ENCODE measurements at regions not wholly inside any gene's neighbourhood (a gene's known extent, or its start where the extent isn't known, plus 50 kb on each side); places are given as distances from the start of the nearest gene placed in this dataset.

- no peaks in the 10 kb centered on the region for H3K27me3 ChIP-seq (ENCODE audit: insufficient read depth, low read depth)
These were observed 379.6 kb downstream of the TNS3 start for GRCh38 chr7:47202146-47202783.

GRCh38 chr7:47198159-47198558 is 383.8 kb downstream of the TNS3 start:
- Histone ChIP-seq H3K27me3 (ENCODE audit: insufficient read depth, low read depth) (no peaks in the 10 kb centered on the region), H3K4me2 (no peak overlapping the region), H3K27ac (no peak overlapping the region), H4K20me1 (ENCODE audit: insufficient read depth) (no peaks in the 10 kb centered on the region), H3K9ac (no peak overlapping the region), H2AFZ (ENCODE audit: low read depth) (no peak overlapping the region), H3K36me3 (ENCODE audit: insufficient read depth) (no peaks in the 10 kb centered on the region), H3K4me3 (IDR thresholded peaks at IDR 0.05; ENCODE audit: insufficient read depth, low read depth, low read length) (no peak overlapping the region), H3K79me2 (ENCODE audit: insufficient read depth, low read depth) (no peaks in the 10 kb centered on the region), H3K4me1 (ENCODE audit: low read depth, poor library complexity, severe bottlenecking) (no peaks in the 10 kb centered on the region)
- no peak for TF ChIP-seq CTCF (conservative IDR thresholded peaks at IDR 0.05; ENCODE audit: low read depth, low read length)

More at GRCh38 chr7:47202146-47202783, 379.6 kb downstream of the TNS3 start:
- no peak overlapping the region for H3K4me2 ChIP-seq
- no peaks in the 10 kb centered on the region for H3K79me2 ChIP-seq (ENCODE audit: insufficient read depth, low read depth)
- no peak overlapping the region for H3K9ac ChIP-seq
- no peaks in the 10 kb centered on the region for H4K20me1 ChIP-seq (ENCODE audit: insufficient read depth)
- H3K27ac ChIP-seq = no peak overlapping the region
- H2AFZ ChIP-seq (ENCODE audit: low read depth) = no peak overlapping the region
- no peak for TF ChIP-seq CTCF (conservative IDR thresholded peaks at IDR 0.05; ENCODE audit: low read depth, low read length)
- H3K36me3 ChIP-seq (ENCODE audit: insufficient read depth) = no peaks in the 10 kb centered on the region
- H3K4me1 ChIP-seq (ENCODE audit: low read depth, poor library complexity, severe bottlenecking) = no peaks in the 10 kb centered on the region
- no peak overlapping the region for H3K4me3 ChIP-seq (IDR thresholded peaks at IDR 0.05; ENCODE audit: insufficient read depth, low read depth, low read length)

- no peak for TF ChIP-seq CTCF (conservative IDR thresholded peaks at IDR 0.05; ENCODE audit: low read depth, low read length)
- no peaks in the 10 kb centered on the region for H3K27me3 ChIP-seq (ENCODE audit: insufficient read depth, low read depth)
- H2AFZ ChIP-seq (ENCODE audit: low read depth) = no peak overlapping the region
- no peaks in the 10 kb centered on the region for H3K4me1 ChIP-seq (ENCODE audit: low read depth, poor library complexity, severe bottlenecking)
- H3K4me3 ChIP-seq (IDR thresholded peaks at IDR 0.05; ENCODE audit: insufficient read depth, low read depth, low read length) = no peak overlapping the region
- no peaks in the 10 kb centered on the region for H3K79me2 ChIP-seq (ENCODE audit: insufficient read depth, low read depth)
- no peak overlapping the region for H3K9ac ChIP-seq
- no peaks in the 10 kb centered on the region for H4K20me1 ChIP-seq (ENCODE audit: insufficient read depth)
- H3K27ac ChIP-seq = no peak overlapping the region
- no peaks in the 10 kb centered on the region for H3K36me3 ChIP-seq (ENCODE audit: insufficient read depth)
- H3K4me2 ChIP-seq = no peak overlapping the region
These were observed 384.4 kb downstream of the TNS3 start for GRCh38 chr7:47197486-47197885.

GRCh38 chr7:47196737-47197136 is 385.2 kb downstream of the TNS3 start:
- Histone ChIP-seq H3K4me3 (IDR thresholded peaks at IDR 0.05; ENCODE audit: insufficient read depth, low read depth, low read length) (no peak overlapping the region), H3K9ac (no peak overlapping the region), H4K20me1 (ENCODE audit: insufficient read depth) (no peaks in the 10 kb centered on the region), H3K27me3 (ENCODE audit: insufficient read depth, low read depth) (no peaks in the 10 kb centered on the region), H3K4me1 (ENCODE audit: low read depth, poor library complexity, severe bottlenecking) (no peaks in the 10 kb centered on the region), H3K36me3 (ENCODE audit: insufficient read depth) (no peaks in the 10 kb centered on the region), H3K79me2 (ENCODE audit: insufficient read depth, low read depth) (no peaks in the 10 kb centered on the region), H3K27ac (no peak overlapping the region), H2AFZ (ENCODE audit: low read depth) (no peak overlapping the region), H3K4me2 (no peak overlapping the region)
- no peak for TF ChIP-seq CTCF (conservative IDR thresholded peaks at IDR 0.05; ENCODE audit: low read depth, low read length)
